ENCODE measurements at regions not wholly inside any gene's neighbourhood (a gene's known extent, or its start where the extent isn't known, plus 50 kb on each side); places are given as distances from the start of the nearest gene placed in this dataset.

GRCh38 chr13:85265296-85265695, 533.9 kb downstream of the SLITRK6 start:
- no peak for TF ChIP-seq POLR2A (IDR thresholded peaks at IDR 0.05; ENCODE audit: low read depth, low read length)
- TF ChIP-seq, protein P1, sequence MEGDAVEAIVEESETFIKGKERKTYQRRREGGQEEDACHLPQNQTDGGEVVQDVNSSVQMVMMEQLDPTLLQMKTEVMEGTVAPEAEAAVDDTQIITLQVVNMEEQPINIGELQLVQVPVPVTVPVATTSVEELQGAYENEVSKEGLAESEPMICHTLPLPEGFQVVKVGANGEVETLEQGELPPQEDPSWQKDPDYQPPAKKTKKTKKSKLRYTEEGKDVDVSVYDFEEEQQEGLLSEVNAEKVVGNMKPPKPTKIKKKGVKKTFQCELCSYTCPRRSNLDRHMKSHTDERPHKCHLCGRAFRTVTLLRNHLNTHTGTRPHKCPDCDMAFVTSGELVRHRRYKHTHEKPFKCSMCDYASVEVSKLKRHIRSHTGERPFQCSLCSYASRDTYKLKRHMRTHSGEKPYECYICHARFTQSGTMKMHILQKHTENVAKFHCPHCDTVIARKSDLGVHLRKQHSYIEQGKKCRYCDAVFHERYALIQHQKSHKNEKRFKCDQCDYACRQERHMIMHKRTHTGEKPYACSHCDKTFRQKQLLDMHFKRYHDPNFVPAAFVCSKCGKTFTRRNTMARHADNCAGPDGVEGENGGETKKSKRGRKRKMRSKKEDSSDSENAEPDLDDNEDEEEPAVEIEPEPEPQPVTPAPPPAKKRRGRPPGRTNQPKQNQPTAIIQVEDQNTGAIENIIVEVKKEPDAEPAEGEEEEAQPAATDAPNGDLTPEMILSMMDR (conservative IDR thresholded peaks at IDR 0.05; ENCODE audit: low read depth, low read length): no peak
- no peak for TF ChIP-seq SMC3 (IDR thresholded peaks at IDR 0.05; ENCODE audit: low read depth, low read length)
- TF ChIP-seq CEBPB (IDR thresholded peaks at IDR 0.05; ENCODE audit: low read depth, low read length): no peak
- no peak for TF ChIP-seq BHLHE40 (IDR thresholded peaks at IDR 0.05; ENCODE audit: low read depth, low read length)
- TF ChIP-seq CHD1 (IDR thresholded peaks at IDR 0.05; ENCODE audit: low read depth, low read length): no peak

All from IMR-90 (cell line).